RWPE1 (cell line): ENCODE measurements at regions not wholly inside any gene's neighbourhood (a gene's known extent, or its start where the extent isn't known, plus 50 kb on each side); places are given as distances from the start of the nearest gene placed in this dataset.
A peak's percentile ranks its signal among the peaks of the same experiment; 100 is the strongest.

Source experiments
- CTCF ChIA-PET: fragments of 350-600 bp; sonication (Branson Sonifier 250); formaldehyde crosslinking; extraction: SDS; loops from one replicate; lab custom pipeline; 2021; lab: Yijun Ruan, JAX
- POLR2A ChIA-PET: fragments of 400-600 bp; formaldehyde crosslinking; extraction: SDS; loops from one replicate; lab custom pipeline; 2020; ENCODE audit warnings: antibody characterized with exemption; ENCODE audit not compliant: low non-redundant PET; lab: Yijun Ruan, JAX
- DNase-seq: peaks from one replicate; pipeline ENCODE4 v3.0.0; 2012; ENCODE audit warnings: low spot score
- H3K27ac ChIP-seq: fragments of 450-650 bp; 2 replicates; pipeline ENCODE4 v1.5.1; 2017
- CTCF ChIP-seq: fragments of 450-650 bp; conservative IDR thresholded peaks from 2 replicates; pipeline ENCODE4 v1.5.1; 2017; ENCODE audit warnings: low read depth, mild to moderate bottlenecking

GRCh38 chr1:67572594-67573221 lies 112.3 kb upstream of the GADD45A start:
- DNase-seq: no peak
- peak overlapping the region; percentile 95 for H3K27ac ChIP-seq
- TF ChIP-seq CTCF: no peak
- ChIA-PET POLR2A (interaction anchor here (3.9 kb wide), 1 partner anchor 113 kb away, joined by 33 read pairs; the partner anchor contains the start of gene GADD45A), CTCF (interaction anchor here (0.6 to 1.8 kb wide), 4 partner anchors 11 to 187 kb away, joined by 3 to 5 read pairs (median 4); no protein-coding TSS in a partner anchor)

DNA sequence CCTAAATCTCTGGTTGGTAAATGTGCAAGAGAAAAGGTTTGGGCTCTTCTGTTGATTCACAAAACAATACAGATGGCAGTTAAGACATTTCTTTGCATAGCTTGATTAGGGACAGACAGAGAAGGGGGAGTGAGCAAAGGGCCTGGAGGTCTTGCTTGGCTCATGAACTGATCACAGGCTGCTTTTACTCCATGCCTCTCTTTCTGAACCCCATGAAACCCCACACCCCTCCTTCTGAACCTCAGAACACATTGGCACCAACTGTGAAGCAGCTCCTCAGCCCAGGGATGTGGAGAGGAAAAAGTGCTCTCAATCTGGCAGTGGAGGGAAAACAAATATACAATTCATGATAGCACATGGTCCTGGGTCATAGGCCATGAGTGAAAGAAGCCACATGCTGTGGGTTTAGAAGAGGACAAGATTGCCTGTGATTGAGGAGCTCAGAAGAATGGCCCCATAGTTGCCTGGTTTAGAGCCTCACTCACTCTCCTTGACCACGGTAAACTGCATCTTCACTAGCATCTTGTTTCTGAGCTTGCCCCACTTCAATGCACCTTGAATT lies 111.6 kb upstream of the GADD45A start:
- ChIA-PET CTCF (interaction anchor here (1.0 to 1.8 kb wide), 2 partner anchors 12 to 362 kb away, joined by 4 read pairs; no protein-coding TSS in a partner anchor), POLR2A (interaction anchor here (0.7 to 3.9 kb wide), 2 partner anchors 10 to 112 kb away, joined by 6 to 33 read pairs; partner anchors contain the start of gene GADD45A)
- H3K27ac ChIP-seq: peak overlapping the region; percentile 95
- no peak for DNase-seq
- TF ChIP-seq CTCF: no peak

DNA sequence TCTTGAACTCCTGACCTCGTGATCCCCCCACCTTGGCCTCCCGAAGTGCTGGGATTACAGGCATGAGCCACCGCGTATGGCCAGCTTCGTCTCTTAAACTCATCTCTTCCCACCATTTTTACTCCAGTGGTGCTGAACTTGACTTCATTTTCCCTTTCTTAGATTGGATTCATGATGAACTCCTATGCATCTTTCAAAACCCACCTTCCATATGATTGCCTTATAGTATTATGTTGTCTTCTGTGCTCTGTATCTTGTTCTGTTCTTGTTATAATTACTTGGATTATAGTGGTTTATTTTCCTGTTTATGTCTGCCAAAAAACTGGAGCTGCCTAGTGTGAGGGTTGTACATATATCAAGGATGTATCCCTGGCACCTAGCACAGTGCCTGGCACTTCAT lies 110.8 kb upstream of the GADD45A start:
- no peak for DNase-seq
- peak overlapping the region; percentile 95 for H3K27ac ChIP-seq
- POLR2A ChIA-PET: no interaction called here

GRCh38 chr1:67575861-67576260 lies 109.1 kb upstream of the GADD45A start:
- no peak for TF ChIP-seq CTCF
- H3K27ac ChIP-seq: peak overlapping the region; percentile 88
- ChIA-PET CTCF (no interaction called here), POLR2A (no interaction called here)
- DNase-seq: peak; percentile 92

More for the DNA sequence above, 110.8 kb upstream of the GADD45A start:
- CTCF ChIA-PET: interaction anchor here (0.6 to 1.8 kb wide), 3 partner anchors 13 to 361 kb away, joined by 3 to 4 read pairs (median 4); no protein-coding TSS in a partner anchor
- no peak for TF ChIP-seq CTCF

GRCh38 chr1:67576474-67576873 lies 108.5 kb upstream of the GADD45A start:
- POLR2A ChIA-PET: no interaction called here
- H3K27ac ChIP-seq: peak overlapping the region; percentile 88
- no peak for TF ChIP-seq CTCF
- DNase-seq: no peak
- CTCF ChIA-PET: no interaction called here

- CTCF ChIA-PET: interaction anchor here (0.6 kb wide), 1 partner anchor 248 kb away, joined by 3 read pairs; no protein-coding TSS in a partner anchor
- POLR2A ChIA-PET: no interaction called here
- DNase-seq: no peak
- peak overlapping the region; percentile 31; the same call in 1 of the 2 replicates for H3K27ac ChIP-seq
- no peak for TF ChIP-seq CTCF
Measured at GRCh38 chr1:67577646-67578045, 107.4 kb upstream of the GADD45A start.
